Tibial nerve (tissue), 4 donors: ENCODE measurements at regions not wholly inside any gene's neighbourhood (a gene's known extent, or its start where the extent isn't known, plus 50 kb on each side); places are given as distances from the start of the nearest gene placed in this dataset.

Source experiments
- EP300 ChIP-seq, 2 donors: sonication (generic); formaldehyde crosslinking; IDR thresholded peaks; one replicate each; pipeline ENCODE4 v1.6.1; 2017; ENCODE audit warnings: antibody characterized with exemption in 2 of 2, mild to moderate bottlenecking in 1 of 2
- POLR2A ChIP-seq, 2 donors: fragments of 450-650 bp; IDR thresholded peaks; one replicate each; pipeline ENCODE4 v1.6.1; 2017; ENCODE audit warnings: antibody characterized with exemption in 2 of 2, mild to moderate bottlenecking in 2 of 2, moderate library complexity in 2 of 2
- TF ChIP-seq, protein P1 (sequence below), 5 experiments: fragments of 200-600 bp in 3 of 5; fragments of 450-650 bp in 2 of 5; sonication (generic) in 3 of 5; IDR thresholded peaks; one replicate each; pipeline ENCODE4 v1.5.1; 2016 to 2019; ENCODE audit warnings: antibody characterized with exemption in 5 of 5, mild to moderate bottlenecking in 3 of 5, moderate library complexity in 2 of 5

DNA sequence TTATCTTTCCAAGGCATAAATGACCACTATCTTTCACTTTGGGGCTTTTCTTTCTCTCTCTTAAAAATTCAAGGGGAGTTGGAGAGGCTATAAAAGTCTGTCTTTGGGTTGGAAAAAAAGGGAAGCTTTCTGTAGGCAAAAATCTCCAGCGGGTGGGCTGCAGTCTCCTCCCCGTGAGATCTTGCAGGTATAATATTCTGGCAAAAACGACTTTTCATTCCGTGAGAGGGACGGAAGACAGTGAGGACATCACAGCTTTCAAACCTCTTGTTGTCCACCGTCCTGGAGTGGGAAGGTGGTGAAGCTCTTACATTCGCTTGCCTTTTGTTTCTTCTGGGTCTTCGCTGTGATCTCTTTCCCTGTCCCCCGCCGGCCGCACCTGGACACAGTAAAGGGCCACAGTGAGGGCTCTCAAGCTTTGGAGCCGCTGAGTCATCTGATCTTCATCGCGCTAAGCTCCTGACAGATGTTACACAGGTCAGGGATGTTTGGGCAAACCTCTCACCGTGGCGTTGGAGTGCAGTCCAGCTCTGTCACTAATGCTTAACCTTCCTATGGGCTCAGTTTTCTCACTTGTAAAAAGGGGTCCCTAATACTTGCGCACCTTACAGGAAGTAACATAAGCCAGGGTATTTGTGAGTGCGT lies 61.9 kb upstream of the MEGF10 start:
- TF ChIP-seq, protein P1, sequence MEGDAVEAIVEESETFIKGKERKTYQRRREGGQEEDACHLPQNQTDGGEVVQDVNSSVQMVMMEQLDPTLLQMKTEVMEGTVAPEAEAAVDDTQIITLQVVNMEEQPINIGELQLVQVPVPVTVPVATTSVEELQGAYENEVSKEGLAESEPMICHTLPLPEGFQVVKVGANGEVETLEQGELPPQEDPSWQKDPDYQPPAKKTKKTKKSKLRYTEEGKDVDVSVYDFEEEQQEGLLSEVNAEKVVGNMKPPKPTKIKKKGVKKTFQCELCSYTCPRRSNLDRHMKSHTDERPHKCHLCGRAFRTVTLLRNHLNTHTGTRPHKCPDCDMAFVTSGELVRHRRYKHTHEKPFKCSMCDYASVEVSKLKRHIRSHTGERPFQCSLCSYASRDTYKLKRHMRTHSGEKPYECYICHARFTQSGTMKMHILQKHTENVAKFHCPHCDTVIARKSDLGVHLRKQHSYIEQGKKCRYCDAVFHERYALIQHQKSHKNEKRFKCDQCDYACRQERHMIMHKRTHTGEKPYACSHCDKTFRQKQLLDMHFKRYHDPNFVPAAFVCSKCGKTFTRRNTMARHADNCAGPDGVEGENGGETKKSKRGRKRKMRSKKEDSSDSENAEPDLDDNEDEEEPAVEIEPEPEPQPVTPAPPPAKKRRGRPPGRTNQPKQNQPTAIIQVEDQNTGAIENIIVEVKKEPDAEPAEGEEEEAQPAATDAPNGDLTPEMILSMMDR (IDR thresholded peaks at IDR 0.05) = no peak
- TF ChIP-seq POLR2A (IDR thresholded peaks at IDR 0.05) (no peak), EP300 (IDR thresholded peaks at IDR 0.05) (no peak)
